B cell (primary cell): ENCODE measurements at regions not wholly inside any gene's neighbourhood (a gene's known extent, or its start where the extent isn't known, plus 50 kb on each side); places are given as distances from the start of the nearest gene placed in this dataset.

Experiments used
- ATAC-seq: fragments of 200-7000 bp; cut with Tn5 transposase; one replicate; pipeline ENCODE4 v1.10.0; 2021; ENCODE audit warnings: low read depth, mild to moderate bottlenecking, moderate number of reproducible peaks, moderate library complexity
- CTCF ChIA-PET: fragments of 350-600 bp; sonication (Branson Sonifier 250); formaldehyde crosslinking; loops from one replicate; lab custom pipeline; 2021; ENCODE audit warnings: antibody characterized with exemption, inconsistent platforms; lab: Charles Lee
- POLR2A ChIA-PET: fragments of 350-600 bp; sonication (Branson Sonifier 250); formaldehyde crosslinking; loops from one replicate; lab custom pipeline; 2021; ENCODE audit warnings: antibody characterized with exemption; lab: Charles Lee
- DNase-seq: peaks from one replicate; pipeline ENCODE4 v3.0.0; 2013
- H2AFZ ChIP-seq: 2 replicates; pipeline ENCODE4 v1.6.1; 2012; ENCODE audit warnings: mild to moderate bottlenecking, low read depth, low read length; ENCODE audit not compliant: insufficient read depth, poor library complexity, severe bottlenecking
- H3K27ac ChIP-seq, 2 donors: 1 replicate in 1 of 2; 2 replicates in 1 of 2; pipeline ENCODE4 v1.5.1; 2012 to 2013; ENCODE audit warnings: low read length in 2 of 2, mild to moderate bottlenecking in 2 of 2, moderate library complexity in 1 of 2
- H3K27me3 ChIP-seq, 4 experiments: fragments of 200-600 bp in 1 of 4; sonication (generic) in 1 of 4; replicated peaks in 1 of 4; 1 replicate in 2 of 4; 2 replicates in 2 of 4; pipeline versions ENCODE4 v1.6.1 to v1.7.0; 2013 to 2016; ENCODE audit warnings: low read length in 3 of 4, mild to moderate bottlenecking in 2 of 4, mixed read lengths in 1 of 4, moderate library complexity in 1 of 4; ENCODE audit not compliant: insufficient read depth in 4 of 4, control insufficient read depth in 3 of 4; ENCODE audit errors: control extremely low read depth in 1 of 4
- H3K36me3 ChIP-seq, 2 experiments: replicated peaks in 1 of 2; 1 replicate in 1 of 2; 2 replicates in 1 of 2; pipeline versions ENCODE4 v1.6.1 to v1.7.1; 2013; ENCODE audit warnings: low read length in 1 of 2; ENCODE audit not compliant: insufficient read depth in 2 of 2, control insufficient read depth in 1 of 2; ENCODE audit errors: control extremely low read depth in 1 of 2, extremely low read depth in 1 of 2
- H3K4me1 ChIP-seq, 2 donors: fragments of 200-600 bp in 1 of 2; sonication (generic) in 1 of 2; 1 replicate in 1 of 2; 2 replicates in 1 of 2; pipeline versions ENCODE4 v1.5.1 to v1.6.1; 2013 to 2017; ENCODE audit warnings: low read length in 2 of 2; ENCODE audit not compliant: control insufficient read depth in 2 of 2, insufficient read depth in 2 of 2
- H3K4me2 ChIP-seq: replicated peaks from 2 replicates; pipeline ENCODE3; 2012; ENCODE audit warnings: mild to moderate bottlenecking, low read depth, low read length; ENCODE audit not compliant: poor library complexity, severe bottlenecking
- H3K4me3 ChIP-seq, 5 experiments: fragments of 200-600 bp in 1 of 5; sonication (generic) in 1 of 5; 1 replicate in 3 of 5; 2 replicates in 2 of 5; pipeline versions ENCODE4 v1.5.1 to v1.7.0; 2011 to 2016; ENCODE audit warnings: low read length in 4 of 5, mild to moderate bottlenecking in 4 of 5, low read depth in 2 of 5, control low read depth in 1 of 5, moderate library complexity in 1 of 5; ENCODE audit not compliant: insufficient read depth in 1 of 5; ENCODE audit errors: control extremely low read depth in 1 of 5, extremely low read depth in 1 of 5
- H3K79me2 ChIP-seq: fragments of 200-600 bp; sonication (generic); one replicate; pipeline ENCODE4 v1.6.0; 2016; ENCODE audit warnings: low read length; ENCODE audit not compliant: control insufficient read depth, insufficient read depth
- H3K9ac ChIP-seq: fragments of 200-600 bp; sonication (generic); 2 replicates; pipeline ENCODE4 v1.6.1; 2017; ENCODE audit warnings: mild to moderate bottlenecking, low read length, moderate library complexity
- H3K9me3 ChIP-seq, 3 donors: one replicate each; pipeline versions ENCODE4 v1.6.1 to v1.7.1; 2013; ENCODE audit warnings: low read length in 2 of 3; ENCODE audit not compliant: control insufficient read depth in 2 of 3, insufficient read depth in 1 of 3; ENCODE audit errors: control extremely low read depth in 1 of 3
- H4K20me1 ChIP-seq: 2 replicates; pipeline ENCODE4 v1.6.0; 2012; ENCODE audit warnings: mild to moderate bottlenecking, low read length; ENCODE audit not compliant: insufficient read depth, control insufficient read depth, poor library complexity, severe bottlenecking
- H3K27ac Mint-ChIP-seq: one replicate; pipeline ENCODE4 v1.8.0; 2021; ENCODE audit warnings: mixed read lengths
- H3K27me3 Mint-ChIP-seq: one replicate; pipeline ENCODE4 v1.8.0; 2021; ENCODE audit warnings: mixed read lengths
- H3K4me1 Mint-ChIP-seq: one replicate; pipeline ENCODE4 v1.8.0; 2021; ENCODE audit warnings: mixed read lengths
- H3K4me3 Mint-ChIP-seq: one replicate; pipeline ENCODE4 v1.8.0; 2021; ENCODE audit warnings: mixed read lengths
- H3K9me3 Mint-ChIP-seq: one replicate; pipeline ENCODE4 v1.8.0; 2022; ENCODE audit warnings: mixed read lengths; ENCODE audit not compliant: insufficient read depth
- EZH2 ChIP-seq: IDR thresholded peaks from 2 replicates; pipeline ENCODE4 v1.6.1; 2012; ENCODE audit warnings: borderline replicate concordance, low read depth, mild to moderate bottlenecking, moderate library complexity, low read length; ENCODE audit not compliant: insufficient read depth, poor library complexity, severe bottlenecking
- WGBS: methylation state at CpG from one replicate; pipeline ENCODE4 v1.1.5; 2013; ENCODE audit warnings: missing lambda C conversion rate; ENCODE audit not compliant: insufficient coverage; 5-methylcytosine and 5-hydroxymethylcytosine counted together
- intact Hi-C: fragments of 100-400 bp; cut with micrococcal nuclease; formaldehyde crosslinking; loops from one replicate; pipeline ENCODE4 v1.10.0; 2022
- TF ChIP-seq, protein P1 (sequence below): fragments of 200-600 bp; IDR thresholded peaks from one replicate; pipeline ENCODE4 v1.8.0; 2022; ENCODE audit warnings: antibody characterized with exemption, mild to moderate bottlenecking

DNA sequence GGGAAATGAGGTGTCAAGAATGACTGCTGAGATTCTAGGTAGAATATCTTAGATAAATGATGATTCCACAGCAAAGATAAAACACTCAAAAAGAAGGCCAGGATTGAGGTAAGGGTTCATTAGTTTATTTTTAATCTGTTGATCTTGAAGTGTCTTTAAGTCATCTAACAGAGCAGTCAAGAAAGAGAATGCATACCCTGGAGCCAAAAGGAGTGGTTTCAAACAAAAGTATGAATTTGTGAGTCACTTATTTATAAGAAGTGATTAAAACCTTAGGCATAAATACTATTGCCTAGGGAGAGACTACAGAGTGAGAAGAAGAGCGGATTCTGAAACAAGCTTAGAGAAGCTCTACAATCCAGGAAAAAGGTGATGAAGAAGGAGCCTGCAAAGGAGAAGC lies 541.0 kb downstream of the DTWD2 start:
- DNase-seq (no peak), ATAC-seq (no peak)
- no peaks in the 10 kb centered on the region for H3K4me1 Mint-ChIP-seq
- H3K9me3 Mint-ChIP-seq: peaks cover 2% of the 10 kb centered on the region
- Histone ChIP-seq H3K36me3 (no peaks in the 10 kb centered on the region), H4K20me1 (no peaks in the 10 kb centered on the region), H3K9me3 (no peaks in the 10 kb centered on the region), H2AFZ (no peak overlapping the region), H3K4me1 (no peaks in the 10 kb centered on the region), H3K79me2 (no peaks in the 10 kb centered on the region), H3K27me3 (no peaks in the 10 kb centered on the region), H3K4me3 (no peak overlapping the region), H3K9ac (no peak overlapping the region), H3K4me2 (no peak overlapping the region), H3K27ac (no peak overlapping the region)
- H3K4me3 Mint-ChIP-seq: no peak overlapping the region
- no peak overlapping the region for H3K27ac Mint-ChIP-seq
- H3K27me3 Mint-ChIP-seq: no peaks in the 10 kb centered on the region
- CTCF ChIA-PET: no interaction called here
- POLR2A ChIA-PET: no interaction called here
- intact Hi-C loops: no loop called here
- WGBS: no CpG with 5 or more reads among the region's 1 CpG
- TF ChIP-seq EZH2: no peak
- TF ChIP-seq, protein P1, sequence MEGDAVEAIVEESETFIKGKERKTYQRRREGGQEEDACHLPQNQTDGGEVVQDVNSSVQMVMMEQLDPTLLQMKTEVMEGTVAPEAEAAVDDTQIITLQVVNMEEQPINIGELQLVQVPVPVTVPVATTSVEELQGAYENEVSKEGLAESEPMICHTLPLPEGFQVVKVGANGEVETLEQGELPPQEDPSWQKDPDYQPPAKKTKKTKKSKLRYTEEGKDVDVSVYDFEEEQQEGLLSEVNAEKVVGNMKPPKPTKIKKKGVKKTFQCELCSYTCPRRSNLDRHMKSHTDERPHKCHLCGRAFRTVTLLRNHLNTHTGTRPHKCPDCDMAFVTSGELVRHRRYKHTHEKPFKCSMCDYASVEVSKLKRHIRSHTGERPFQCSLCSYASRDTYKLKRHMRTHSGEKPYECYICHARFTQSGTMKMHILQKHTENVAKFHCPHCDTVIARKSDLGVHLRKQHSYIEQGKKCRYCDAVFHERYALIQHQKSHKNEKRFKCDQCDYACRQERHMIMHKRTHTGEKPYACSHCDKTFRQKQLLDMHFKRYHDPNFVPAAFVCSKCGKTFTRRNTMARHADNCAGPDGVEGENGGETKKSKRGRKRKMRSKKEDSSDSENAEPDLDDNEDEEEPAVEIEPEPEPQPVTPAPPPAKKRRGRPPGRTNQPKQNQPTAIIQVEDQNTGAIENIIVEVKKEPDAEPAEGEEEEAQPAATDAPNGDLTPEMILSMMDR: no peak

DNA sequence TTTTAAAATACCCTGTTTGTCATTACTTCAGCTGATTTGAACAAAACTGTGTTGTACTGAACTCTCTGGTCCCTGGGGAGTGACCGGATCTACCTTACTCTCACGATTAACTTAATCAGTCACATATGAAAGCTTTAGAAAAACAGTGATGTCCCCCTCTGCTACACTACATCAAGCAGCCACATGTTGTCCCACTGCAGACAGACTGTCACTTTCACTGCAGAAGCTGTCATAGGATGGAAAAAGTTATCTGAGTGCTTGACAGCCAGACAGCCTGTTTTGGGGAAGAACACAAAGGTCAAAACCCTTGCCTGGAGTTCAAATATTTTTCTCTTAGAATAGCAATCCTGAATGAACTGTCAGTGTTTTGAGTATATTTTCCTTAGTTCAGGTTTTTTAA lies 546.4 kb downstream of the DTWD2 start:
- H3K36me3 ChIP-seq: no peaks in the 10 kb centered on the region
- H3K27me3 ChIP-seq: no peaks in the 10 kb centered on the region
- H3K9me3 Mint-ChIP-seq: no peaks in the 10 kb centered on the region
- H3K27ac Mint-ChIP-seq: no peak overlapping the region
- CTCF ChIA-PET: no interaction called here
- no peak overlapping the region for H3K9ac ChIP-seq
- H3K4me3 ChIP-seq: no peak overlapping the region
- H3K4me1 Mint-ChIP-seq: no peaks in the 10 kb centered on the region
- H3K4me1 ChIP-seq: no peaks in the 10 kb centered on the region
- no peak overlapping the region for H2AFZ ChIP-seq
- POLR2A ChIA-PET: no interaction called here
- DNase-seq: no peak
- H3K27ac ChIP-seq: no peak overlapping the region
- H4K20me1 ChIP-seq: no peaks in the 10 kb centered on the region
- H3K4me2 ChIP-seq: no peak overlapping the region
- H3K4me3 Mint-ChIP-seq: no peak overlapping the region
- WGBS: 100% methylated on average over 2 of the region's 2 CpGs
- H3K79me2 ChIP-seq: no peaks in the 10 kb centered on the region
- ATAC-seq: no peak
- no peaks in the 10 kb centered on the region for H3K9me3 ChIP-seq
- TF ChIP-seq, protein P1: no peak
- no peak for TF ChIP-seq EZH2
- intact Hi-C loops: no loop called here
- no peaks in the 10 kb centered on the region for H3K27me3 Mint-ChIP-seq
